Loucy (cell line): ENCODE measurements at regions not wholly inside any gene's neighbourhood (a gene's known extent, or its start where the extent isn't known, plus 50 kb on each side); places are given as distances from the start of the nearest gene placed in this dataset.
A peak's percentile ranks its signal among the peaks of the same experiment; 100 is the strongest.

ENCODE experiments used
- EZH2phosphoT487 ChIP-seq: fragments of 200-600 bp; IDR thresholded peaks from 2 replicates; pipeline ENCODE4 v1.6.1; 2018; ENCODE audit warnings: antibody characterized with exemption, mild to moderate bottlenecking, moderate library complexity, borderline replicate concordance
- TF ChIP-seq, protein P1 (sequence below): fragments of 200-600 bp; sonication (generic); conservative IDR thresholded peaks from 2 replicates; pipeline ENCODE4 v1.5.1; 2014; ENCODE audit warnings: mild to moderate bottlenecking, antibody characterized with exemption, low read length

DNA sequence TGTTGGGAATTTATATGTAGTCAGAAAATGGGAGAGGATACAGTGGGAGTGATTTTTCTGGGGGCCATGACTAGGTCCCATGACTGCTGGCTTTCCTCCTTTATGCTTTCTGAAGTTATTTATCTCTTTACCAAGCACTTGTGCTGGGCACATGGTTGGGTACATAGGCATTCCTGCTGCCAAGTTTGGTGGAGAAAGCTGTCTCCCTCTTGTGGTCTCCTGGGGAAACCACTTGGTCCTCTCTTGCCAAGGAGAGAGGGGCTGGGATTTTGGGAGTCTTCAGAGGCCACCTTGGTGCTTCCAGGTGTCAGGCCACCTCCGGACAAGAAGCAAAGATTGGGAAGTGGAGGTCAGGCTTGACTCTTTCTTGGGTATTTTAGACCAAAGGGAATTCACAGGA is 120.2 kb upstream of the KCNE2 start:
- TF ChIP-seq, protein P1, sequence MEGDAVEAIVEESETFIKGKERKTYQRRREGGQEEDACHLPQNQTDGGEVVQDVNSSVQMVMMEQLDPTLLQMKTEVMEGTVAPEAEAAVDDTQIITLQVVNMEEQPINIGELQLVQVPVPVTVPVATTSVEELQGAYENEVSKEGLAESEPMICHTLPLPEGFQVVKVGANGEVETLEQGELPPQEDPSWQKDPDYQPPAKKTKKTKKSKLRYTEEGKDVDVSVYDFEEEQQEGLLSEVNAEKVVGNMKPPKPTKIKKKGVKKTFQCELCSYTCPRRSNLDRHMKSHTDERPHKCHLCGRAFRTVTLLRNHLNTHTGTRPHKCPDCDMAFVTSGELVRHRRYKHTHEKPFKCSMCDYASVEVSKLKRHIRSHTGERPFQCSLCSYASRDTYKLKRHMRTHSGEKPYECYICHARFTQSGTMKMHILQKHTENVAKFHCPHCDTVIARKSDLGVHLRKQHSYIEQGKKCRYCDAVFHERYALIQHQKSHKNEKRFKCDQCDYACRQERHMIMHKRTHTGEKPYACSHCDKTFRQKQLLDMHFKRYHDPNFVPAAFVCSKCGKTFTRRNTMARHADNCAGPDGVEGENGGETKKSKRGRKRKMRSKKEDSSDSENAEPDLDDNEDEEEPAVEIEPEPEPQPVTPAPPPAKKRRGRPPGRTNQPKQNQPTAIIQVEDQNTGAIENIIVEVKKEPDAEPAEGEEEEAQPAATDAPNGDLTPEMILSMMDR = peak; percentile 79
- TF ChIP-seq EZH2phosphoT487 = no peak
